SK-N-SH (cell line): ENCODE measurements at regions not wholly inside any gene's neighbourhood (a gene's known extent, or its start where the extent isn't known, plus 50 kb on each side); places are given as distances from the start of the nearest gene placed in this dataset.

ENCODE experiments used
- CTCF ChIA-PET: fragments of 300-600, 350-600 bp; formaldehyde crosslinking; extraction: SDS; loops from one replicate; lab custom pipeline; 2021; lab: Yijun Ruan, JAX
- POLR2A ChIA-PET: fragments of 350-600 bp; sonication (Branson Sonifier 250); formaldehyde crosslinking; extraction: SDS; loops from one replicate; lab custom pipeline; 2020; ENCODE audit warnings: antibody characterized with exemption, inconsistent platforms; lab: Yijun Ruan, JAX
- DNase-seq: peaks from one replicate; pipeline ENCODE4 v3.0.0; 2012
- H2AFZ ChIP-seq: fragments of 200-600 bp; sonication (generic); 2 replicates; pipeline ENCODE4 v1.8.1; 2016; ENCODE audit warnings: antibody characterized with exemption, mild to moderate bottlenecking, low read depth
- H3F3A ChIP-seq: fragments of 200-600 bp; sonication (generic); replicated peaks from 2 replicates; pipeline ENCODE3; 2016; ENCODE audit warnings: antibody characterized with exemption, mild to moderate bottlenecking; ENCODE audit not compliant: insufficient read depth
- H3K27ac ChIP-seq, 2 experiments: fragments of 200-500 bp in 1 of 2; fragments of 200-600 bp in 1 of 2; sonication (Bioruptor generic) in 1 of 2; sonication (generic), shearing (Covaris generic) in 1 of 2; 2 replicates each; pipeline versions ENCODE4 v1.5.1 to v1.6.1; 2014 to 2016; ENCODE audit warnings: low read depth in 2 of 2, inconsistent platforms in 1 of 2, low read length in 1 of 2, mild to moderate bottlenecking in 1 of 2, mixed read lengths in 1 of 2
- H3K27me3 ChIP-seq: fragments of 200-600 bp; sonication (generic), shearing (Covaris generic); 2 replicates; pipeline ENCODE4 v1.6.1; 2016; ENCODE audit warnings: mixed run types; ENCODE audit not compliant: insufficient read depth
- H3K36me3 ChIP-seq, 2 experiments: fragments of 200-500 bp in 1 of 2; fragments of 200-600 bp in 1 of 2; sonication (Bioruptor generic) in 1 of 2; sonication (generic) in 1 of 2; replicated peaks in 1 of 2; 2 replicates each; pipeline versions ENCODE3 to v1.5.1; 2014 to 2016; ENCODE audit warnings: low read length in 1 of 2, mild to moderate bottlenecking in 1 of 2; ENCODE audit not compliant: insufficient read depth in 2 of 2, control insufficient read depth in 1 of 2
- H3K4me1 ChIP-seq, 2 experiments: fragments of 200-500 bp in 1 of 2; fragments of 200-600 bp in 1 of 2; sonication (Bioruptor generic) in 1 of 2; sonication (generic), shearing (Covaris generic) in 1 of 2; 2 replicates each; pipeline versions ENCODE4 v1.5.1 to v1.6.1; 2014 to 2016; ENCODE audit warnings: low read depth in 1 of 2, low read length in 1 of 2, mixed run types in 1 of 2; ENCODE audit not compliant: insufficient read depth in 2 of 2, control insufficient read depth in 1 of 2
- H3K4me2 ChIP-seq: fragments of 200-600 bp; sonication (generic), shearing (Covaris generic); 2 replicates; pipeline ENCODE4 v1.6.1; 2017; ENCODE audit warnings: mixed run types
- H3K4me3 ChIP-seq, 2 experiments: fragments of 200-500 bp in 1 of 2; fragments of 200-600 bp in 1 of 2; sonication (Bioruptor generic) in 1 of 2; sonication (generic), shearing (Covaris generic) in 1 of 2; 2 replicates each; pipeline versions ENCODE4 v1.5.1 to v1.8.1; 2014 to 2016; ENCODE audit warnings: low read depth in 2 of 2, inconsistent platforms in 1 of 2, low read length in 1 of 2, mild to moderate bottlenecking in 1 of 2, mixed read lengths in 1 of 2, moderate library complexity in 1 of 2
- H3K79me2 ChIP-seq: fragments of 200-600 bp; sonication (generic); 2 replicates; pipeline ENCODE4 v1.8.1; 2017; ENCODE audit warnings: mild to moderate bottlenecking; ENCODE audit not compliant: insufficient read depth
- H3K9ac ChIP-seq: fragments of 200-600 bp; sonication (generic); 2 replicates; pipeline ENCODE4 v1.6.1; 2017; ENCODE audit warnings: mixed run types
- H3K9me2 ChIP-seq: fragments of 200-600 bp; sonication (generic); 2 replicates; pipeline ENCODE4 v1.6.1; 2017; ENCODE audit warnings: mixed run types
- H3K9me3 ChIP-seq: fragments of 200-600 bp; sonication (generic); 2 replicates; pipeline ENCODE4 v1.6.1; 2017; ENCODE audit warnings: mixed run types, mild to moderate bottlenecking, moderate library complexity
- H4K20me1 ChIP-seq: fragments of 200-600 bp; sonication (generic); 2 replicates; pipeline ENCODE4 v1.6.1; 2017; ENCODE audit warnings: mild to moderate bottlenecking, mixed run types; ENCODE audit not compliant: insufficient read depth
- CHD2 ChIP-seq: fragments of 150-350 bp; IDR thresholded peaks from 2 replicates; pipeline ENCODE4 v1.6.1; 2018; ENCODE audit warnings: low read length; ENCODE audit not compliant: partially characterized antibody
- EP300 ChIP-seq, 2 experiments: IDR thresholded peaks; 2 replicates each; pipeline versions ENCODE4 v1.4.0 to v1.6.1; 2012; ENCODE audit warnings: borderline replicate concordance in 1 of 2, low read depth in 1 of 2, low read length in 1 of 2
- FOXJ3 ChIP-seq: sonication (generic); formaldehyde crosslinking; IDR thresholded peaks from 2 replicates; pipeline ENCODE4 v1.5.1; 2020; ENCODE audit warnings: mild to moderate bottlenecking, missing genetic modification reagents
- FOXM1 ChIP-seq: IDR thresholded peaks from 2 replicates; pipeline ENCODE4 v1.4.0; 2012; ENCODE audit warnings: low read depth, mild to moderate bottlenecking
- GATA2 ChIP-seq: sonication (generic); formaldehyde crosslinking; IDR thresholded peaks from 2 replicates; pipeline ENCODE4 v1.5.0; 2020; ENCODE audit warnings: mild to moderate bottlenecking, missing genetic modification reagents
- JUND ChIP-seq: IDR thresholded peaks from 2 replicates; pipeline ENCODE4 v1.4.0; 2012
- MEF2A ChIP-seq: IDR thresholded peaks from 2 replicates; pipeline ENCODE4 v1.4.0; 2012; ENCODE audit warnings: low read depth, borderline replicate concordance
- PBX3 ChIP-seq: IDR thresholded peaks from 2 replicates; pipeline ENCODE4; 2012
- POLR2AphosphoS5 ChIP-seq: IDR thresholded peaks from 2 replicates; pipeline ENCODE4 v1.6.1; 2012; ENCODE audit warnings: low read depth, low read length
- RAD21 ChIP-seq: IDR thresholded peaks from 2 replicates; pipeline ENCODE4 v1.6.1; 2012; ENCODE audit warnings: mild to moderate bottlenecking, low read length
- RCOR1 ChIP-seq: fragments of 150-350 bp; IDR thresholded peaks from 2 replicates; pipeline ENCODE4 v1.6.1; 2017; ENCODE audit warnings: antibody characterized with exemption, low read length
- REST ChIP-seq: IDR thresholded peaks from 2 replicates; pipeline ENCODE4 v1.6.1; 2012; ENCODE audit warnings: mild to moderate bottlenecking, low read depth, low read length, moderate library complexity
- RFX5 ChIP-seq: IDR thresholded peaks from 2 replicates; pipeline ENCODE4 v1.6.1; 2012; ENCODE audit warnings: mild to moderate bottlenecking, improper control_type of control experiment, low read length
- RXRA ChIP-seq: IDR thresholded peaks from 2 replicates; pipeline ENCODE4 v1.4.0; 2012; ENCODE audit warnings: low read depth, mild to moderate bottlenecking, borderline replicate concordance
- SMC3 ChIP-seq: IDR thresholded peaks from 2 replicates; pipeline ENCODE4 v1.6.1; 2012; ENCODE audit warnings: low read depth, low read length, improper control_type of control experiment
- TEAD4 ChIP-seq: IDR thresholded peaks from 2 replicates; pipeline ENCODE4 v1.4.0; 2012; ENCODE audit warnings: mild to moderate bottlenecking, borderline replicate concordance; ENCODE audit not compliant: insufficient read depth
- USF1 ChIP-seq: IDR thresholded peaks from 2 replicates; pipeline ENCODE4 v1.4.0; 2012; ENCODE audit warnings: low read depth, borderline replicate concordance
- YY1 ChIP-seq: IDR thresholded peaks from 2 replicates; pipeline ENCODE4 v1.4.0; 2012; ENCODE audit warnings: low read depth, mild to moderate bottlenecking
- ZBTB33 ChIP-seq: IDR thresholded peaks from 2 replicates; pipeline ENCODE4 v1.4.0; 2012; ENCODE audit warnings: low read depth, borderline replicate concordance
- WGBS: methylation state at CpG from one replicate; pipeline ENCODE4 v1.1.6; 2017; ENCODE audit warnings: low lambda C conversion rate; 5-methylcytosine and 5-hydroxymethylcytosine counted together

GRCh38 chr4:159434114-159434870, 331.4 kb downstream of the RAPGEF2 start:
- peak overlapping the region; percentile 44; the same call in 1 of the 2 replicates for H2AFZ ChIP-seq
- no peak overlapping the region for H3K9ac ChIP-seq
- ChIA-PET POLR2A (no interaction called here), CTCF (interaction anchor here (0.8 to 0.9 kb wide), 2 partner anchors 21 to 231 kb away, joined by 3 to 4 read pairs; no protein-coding TSS in a partner anchor)
- no peaks in the 10 kb centered on the region for H4K20me1 ChIP-seq
- H3K9me2 ChIP-seq = no peaks in the 10 kb centered on the region
- H3K27ac ChIP-seq = no peak overlapping the region
- WGBS = 67% methylated on average over 4 of the region's 4 CpGs
- no peak for DNase-seq
- no peaks in the 10 kb centered on the region for H3K36me3 ChIP-seq
- peaks cover 10% of the 10 kb centered on the region for H3F3A ChIP-seq
- TF ChIP-seq MEF2A = no peak
- no peak for TF ChIP-seq GATA2 (CRISPR knock-in tag)
- TF ChIP-seq EP300 (IDR thresholded peaks at IDR 0.05; ENCODE audit: borderline replicate concordance in 1 of 2, low read depth in 1 of 2, low read length in 1 of 2) = no peak
- TF ChIP-seq SMC3 = no peak
- TF ChIP-seq ZBTB33 = no peak
- TF ChIP-seq FOXM1 = no peak
- no peak for TF ChIP-seq JUND
- no peaks in the 10 kb centered on the region for H3K27me3 ChIP-seq
- no peaks in the 10 kb centered on the region for H3K9me3 ChIP-seq
- peaks cover 0 to 19% of the 10 kb centered on the region in 2 experiments; a peak in 1 of 4 replicates for H3K4me1 ChIP-seq
- no peak overlapping the region; a peak in 1 of 4 replicates for H3K4me3 ChIP-seq
- no peaks in the 10 kb centered on the region for H3K79me2 ChIP-seq
- no peak overlapping the region for H3K4me2 ChIP-seq

GRCh38 chr4:159434871-159435241, 332.0 kb downstream of the RAPGEF2 start:
- 97% methylated on average over 8 of the region's 8 CpGs for WGBS
- no peaks in the 10 kb centered on the region for H3K79me2 ChIP-seq
- H3K4me3 ChIP-seq = no peak overlapping the region; a peak in 1 of 4 replicates
- H3K27me3 ChIP-seq = no peaks in the 10 kb centered on the region
- peak overlapping the region; percentile 44; the same call in 1 of the 2 replicates for H2AFZ ChIP-seq
- no peak for DNase-seq
- ChIA-PET POLR2A (no interaction called here), CTCF (interaction anchor here (0.8 to 0.9 kb wide), 2 partner anchors 20 to 232 kb away, joined by 3 to 4 read pairs; no protein-coding TSS in a partner anchor)
- peaks cover 10% of the 10 kb centered on the region for H3F3A ChIP-seq
- H3K9me2 ChIP-seq = no peaks in the 10 kb centered on the region
- no peak overlapping the region for H3K4me2 ChIP-seq
- H3K4me1 ChIP-seq = peaks cover 0 to 17% of the 10 kb centered on the region in 2 experiments; a peak in 1 of 4 replicates
- no peaks in the 10 kb centered on the region for H4K20me1 ChIP-seq
- no peaks in the 10 kb centered on the region for H3K36me3 ChIP-seq
- H3K9me3 ChIP-seq = no peaks in the 10 kb centered on the region
- H3K9ac ChIP-seq = no peak overlapping the region; the same call in 1 of the 2 replicates
- peak overlapping the region in 1 of 2 experiments; percentile 53; a peak in 1 of 4 replicates for H3K27ac ChIP-seq
- TF ChIP-seq TEAD4 = no peak
- no peak for TF ChIP-seq RAD21
- no peak for TF ChIP-seq REST
- TF ChIP-seq POLR2AphosphoS5 = no peak
- no peak for TF ChIP-seq USF1
- TF ChIP-seq RFX5 = no peak
- no peak for TF ChIP-seq FOXJ3
- TF ChIP-seq CHD2 = no peak
- no peak for TF ChIP-seq EP300 (IDR thresholded peaks at IDR 0.05; ENCODE audit: borderline replicate concordance in 1 of 2, low read depth in 1 of 2, low read length in 1 of 2)
- no peak for TF ChIP-seq PBX3
- no peak for TF ChIP-seq YY1
- no peak for TF ChIP-seq RCOR1
- no peak for TF ChIP-seq RXRA
